GM13976 (cell line): ENCODE measurements at regions not wholly inside any gene's neighbourhood (a gene's known extent, or its start where the extent isn't known, plus 50 kb on each side); places are given as distances from the start of the nearest gene placed in this dataset.
"Not testable (repeated sequence)": the region's sequence is repeated elsewhere in the genome, so short reads cannot be mapped to it uniquely, and the experiment has no call there.

Experiments
- DNase-seq: peaks from one replicate; pipeline ENCODE4 v3.0.0; 2012; ENCODE audit warnings: low spot score
- in situ Hi-C: fragments of 300-500 bp; cut with MboI; formaldehyde crosslinking; loops from one replicate; pipeline ENCODE4 v1.12.0; 2022; ENCODE audit warnings: low sequenced_read_pairs, mixed read lengths, inconsistent platforms; ENCODE audit not compliant: unreplicated experiment
- TF ChIP-seq, protein P1 (sequence below): IDR thresholded peaks from 2 replicates; pipeline ENCODE4 v1.5.1; 2012; ENCODE audit warnings: borderline replicate concordance, mild to moderate bottlenecking; ENCODE audit not compliant: insufficient read depth; ENCODE audit errors: extremely low read depth, missing control alignments, control extremely low read depth

DNA sequence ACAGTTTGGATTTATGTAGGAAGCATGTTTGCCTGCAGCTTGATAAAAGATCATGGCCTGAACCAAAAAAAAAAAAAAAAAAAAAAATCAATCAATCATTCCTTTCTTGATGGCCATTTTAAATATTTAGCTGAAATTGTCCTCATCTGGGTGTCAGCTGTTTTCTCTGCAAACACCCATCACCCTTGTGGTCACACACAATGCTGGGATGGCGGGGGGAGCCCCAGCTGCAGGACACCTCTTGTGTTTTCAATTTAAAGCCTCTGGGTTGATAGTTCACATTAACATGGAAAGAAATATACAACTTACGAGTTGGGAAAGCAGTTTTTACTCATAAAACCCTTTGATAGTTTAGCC, 160.4 kb downstream of the ZFP64 start:
- TF ChIP-seq, protein P1, sequence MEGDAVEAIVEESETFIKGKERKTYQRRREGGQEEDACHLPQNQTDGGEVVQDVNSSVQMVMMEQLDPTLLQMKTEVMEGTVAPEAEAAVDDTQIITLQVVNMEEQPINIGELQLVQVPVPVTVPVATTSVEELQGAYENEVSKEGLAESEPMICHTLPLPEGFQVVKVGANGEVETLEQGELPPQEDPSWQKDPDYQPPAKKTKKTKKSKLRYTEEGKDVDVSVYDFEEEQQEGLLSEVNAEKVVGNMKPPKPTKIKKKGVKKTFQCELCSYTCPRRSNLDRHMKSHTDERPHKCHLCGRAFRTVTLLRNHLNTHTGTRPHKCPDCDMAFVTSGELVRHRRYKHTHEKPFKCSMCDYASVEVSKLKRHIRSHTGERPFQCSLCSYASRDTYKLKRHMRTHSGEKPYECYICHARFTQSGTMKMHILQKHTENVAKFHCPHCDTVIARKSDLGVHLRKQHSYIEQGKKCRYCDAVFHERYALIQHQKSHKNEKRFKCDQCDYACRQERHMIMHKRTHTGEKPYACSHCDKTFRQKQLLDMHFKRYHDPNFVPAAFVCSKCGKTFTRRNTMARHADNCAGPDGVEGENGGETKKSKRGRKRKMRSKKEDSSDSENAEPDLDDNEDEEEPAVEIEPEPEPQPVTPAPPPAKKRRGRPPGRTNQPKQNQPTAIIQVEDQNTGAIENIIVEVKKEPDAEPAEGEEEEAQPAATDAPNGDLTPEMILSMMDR: no peak
- in situ Hi-C loops: no loop called here
- DNase-seq: no peak

DNA sequence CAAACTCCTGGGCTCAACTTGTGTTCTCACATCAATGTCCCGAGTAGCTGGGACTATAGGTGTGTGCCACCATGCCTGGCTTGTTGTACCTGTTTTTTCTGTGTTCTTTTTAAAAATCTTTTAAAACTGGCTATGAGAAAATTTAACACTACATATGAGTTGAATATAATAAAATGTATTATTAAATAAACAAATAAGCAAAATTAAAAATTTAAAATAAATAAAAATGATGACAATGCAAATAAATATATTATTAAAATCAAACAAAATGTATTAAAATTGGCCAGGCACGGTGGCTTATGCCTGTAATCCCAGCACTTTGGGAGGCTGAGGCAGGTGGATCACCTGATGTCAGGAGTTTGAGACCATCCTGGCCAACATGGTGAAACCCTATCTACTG, 162.4 kb downstream of the ZFP64 start:
- in situ Hi-C loops, DNase-seq: not testable (repeated sequence)

DNA sequence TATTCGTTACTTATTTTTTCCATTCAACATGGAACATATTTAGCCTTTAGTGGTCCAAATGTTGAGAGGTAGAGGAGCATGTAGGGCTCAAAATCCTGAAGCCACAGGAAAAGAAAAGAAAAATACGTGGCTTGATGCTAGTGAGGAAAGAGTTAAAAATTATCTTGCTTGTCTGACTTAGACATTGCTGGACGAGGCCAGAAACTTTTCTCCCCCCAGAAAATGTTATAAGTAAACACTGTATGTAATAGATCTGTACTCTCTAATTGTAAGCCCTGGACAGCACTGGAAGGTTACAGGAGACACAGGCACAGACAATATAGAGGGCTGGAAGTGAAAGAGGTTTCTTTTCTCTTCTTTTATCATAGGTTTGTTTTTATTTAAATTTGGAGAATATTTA, 165.6 kb downstream of the ZFP64 start:
- DNase-seq: no peak
- TF ChIP-seq, protein P1: no peak
- in situ Hi-C loops: no loop called here

DNA sequence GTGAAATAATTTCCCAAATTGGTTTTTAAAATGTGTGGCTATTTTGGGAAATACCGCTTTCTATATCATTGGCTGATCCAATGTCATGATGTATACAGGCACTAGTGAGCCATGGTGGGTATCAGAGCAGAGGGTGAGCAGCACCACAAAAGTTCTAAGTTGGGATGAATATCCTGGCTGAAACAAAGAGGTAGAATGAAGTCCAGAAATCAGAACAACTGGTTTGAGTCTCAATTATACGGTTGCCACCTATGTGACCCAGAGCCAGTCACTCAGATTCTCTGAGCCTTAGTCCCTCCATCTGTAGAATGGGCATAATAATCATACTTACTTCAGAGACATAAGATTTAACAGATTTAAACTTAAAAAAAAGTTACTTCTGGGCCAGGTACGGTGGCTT, 172.3 kb downstream of the ZFP64 start:
- DNase-seq: no peak
- TF ChIP-seq, protein P1: no peak
- in situ Hi-C loops: no loop called here

DNA sequence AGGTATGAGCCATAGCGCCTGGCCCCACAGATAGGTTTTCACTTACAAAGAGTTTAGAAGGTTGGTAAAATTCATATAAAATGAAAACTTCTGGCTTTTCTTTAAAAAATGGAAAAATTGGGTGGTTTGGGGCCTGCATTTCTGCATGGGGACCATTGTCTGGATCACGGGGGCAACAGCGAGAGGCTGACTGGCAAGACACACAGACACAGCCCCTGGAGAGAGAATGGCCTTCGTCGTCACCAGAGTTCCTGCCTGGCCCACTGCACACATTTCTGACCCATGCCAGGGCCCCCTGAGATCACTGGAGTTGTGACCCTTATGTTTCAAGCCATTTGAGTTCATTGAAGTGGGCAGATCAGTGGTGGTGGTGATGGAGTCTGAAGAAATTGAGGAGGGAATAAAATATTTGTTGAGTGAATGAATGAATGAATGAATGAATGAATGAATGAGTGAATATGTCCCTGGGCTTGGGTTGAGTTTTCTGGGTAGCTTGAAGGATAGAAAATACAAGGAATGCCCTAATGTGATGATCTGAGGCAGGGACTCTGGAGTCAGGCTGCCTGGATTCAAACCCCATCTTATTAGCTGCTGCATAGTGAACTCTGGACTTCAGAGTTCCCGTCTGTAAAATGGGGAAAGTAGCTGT, 173.8 kb downstream of the ZFP64 start:
- in situ Hi-C loops: no loop called here
- DNase-seq: no peak
- TF ChIP-seq, protein P1: no peak

DNA sequence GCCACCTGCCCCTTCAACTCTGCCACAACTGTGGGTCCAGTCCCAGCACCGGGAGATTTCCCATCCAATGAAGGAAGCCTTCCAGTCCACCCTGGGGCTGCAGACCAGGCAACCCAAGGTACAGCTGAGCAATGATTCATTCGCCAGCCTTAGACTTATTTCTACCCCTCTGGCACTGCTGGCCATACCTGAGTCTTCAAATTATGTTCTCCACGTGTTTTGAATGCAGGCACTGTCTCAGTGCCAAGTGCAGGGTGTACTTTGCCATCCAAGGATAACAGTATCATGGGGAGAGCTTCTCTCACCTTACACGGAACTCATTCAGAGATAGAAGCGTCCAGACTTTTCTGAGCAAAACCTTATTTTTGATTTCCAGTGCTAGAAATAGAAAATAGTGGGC, 175.6 kb downstream of the ZFP64 start:
- no peak for DNase-seq
- TF ChIP-seq, protein P1: no peak
- in situ Hi-C loops: no loop called here

DNA sequence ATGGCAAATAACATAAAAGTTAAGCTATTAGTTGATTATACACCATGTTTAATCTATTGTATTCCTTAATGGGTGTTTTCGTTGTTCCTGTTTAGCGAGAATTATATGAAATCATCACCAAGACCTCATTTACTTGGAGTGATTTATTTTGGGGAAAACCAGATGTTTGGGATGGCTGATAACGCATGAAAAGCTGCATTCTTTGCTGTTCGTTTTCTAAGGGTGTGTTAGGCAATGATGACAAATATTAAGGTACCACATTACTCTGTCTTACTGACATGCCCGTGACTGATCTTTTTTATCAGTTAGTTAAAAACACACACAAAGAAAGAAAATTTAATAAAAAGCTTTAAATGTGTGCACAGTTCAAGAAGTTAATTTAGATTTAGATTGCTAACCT, 176.4 kb downstream of the ZFP64 start:
- TF ChIP-seq, protein P1: no peak
- in situ Hi-C loops: no loop called here
- no peak for DNase-seq
